ENCODE measurements at regions not wholly inside any gene's neighbourhood (a gene's known extent, or its start where the extent isn't known, plus 50 kb on each side); places are given as distances from the start of the nearest gene placed in this dataset.
"Not testable (repeated sequence)": the region's sequence is repeated elsewhere in the genome, so short reads cannot be mapped to it uniquely, and the experiment has no call there.

GRCh38 chr12:30166006-30166795 is 382.5 kb upstream of the TMTC1 start:
- FAIRE-seq: no peak
- no peak for DNase-seq (ENCODE audit: insufficient read length, low spot score)

GRCh38 chr12:30164382-30165318 is 380.9 kb upstream of the TMTC1 start:
- DNase-seq (ENCODE audit: insufficient read length, low spot score): no peak
- no peak for FAIRE-seq

DNA sequence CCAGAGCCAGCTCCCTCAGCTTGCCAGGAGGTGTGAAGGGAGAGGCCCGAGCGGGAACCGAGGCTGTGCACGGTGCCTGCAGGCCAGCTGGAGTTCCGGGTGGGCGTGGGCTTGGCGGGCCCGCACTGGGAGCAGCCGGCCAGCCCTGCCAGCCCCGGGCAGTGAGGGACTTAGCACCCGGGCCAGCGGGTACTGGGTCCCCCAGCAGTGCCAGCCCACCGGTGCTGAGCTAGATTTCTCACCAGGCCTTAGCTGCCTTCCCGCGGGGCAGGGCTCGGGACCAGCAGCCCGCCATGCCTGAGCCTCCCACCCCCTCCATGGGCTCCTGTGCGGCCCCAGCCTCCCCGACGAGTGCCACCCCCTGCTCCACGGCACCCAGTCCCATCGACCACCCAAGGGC is 373.1 kb upstream of the TMTC1 start:
- FAIRE-seq; DNase-seq (ENCODE audit: insufficient read length, low spot score): not testable (repeated sequence)

- no peak for FAIRE-seq
- no peak for DNase-seq (ENCODE audit: insufficient read length, low spot score)
These were observed 371.4 kb upstream of the TMTC1 start for GRCh38 chr12:30155001-30155730.

- DNase-seq (ENCODE audit: insufficient read length, low spot score): no peak
- no peak for FAIRE-seq
These were observed 370.2 kb upstream of the TMTC1 start for GRCh38 chr12:30153981-30154380.

- no peak for FAIRE-seq
- DNase-seq (ENCODE audit: insufficient read length, low spot score): no peak
These were observed 369.0 kb upstream of the TMTC1 start for GRCh38 chr12:30152705-30153104.

GRCh38 chr12:30151831-30152230 is 368.1 kb upstream of the TMTC1 start:
- no peak for DNase-seq (ENCODE audit: insufficient read length, low spot score)
- FAIRE-seq: no peak

GRCh38 chr12:30146561-30146960 is 362.8 kb upstream of the TMTC1 start:
- FAIRE-seq: no peak
- DNase-seq (ENCODE audit: insufficient read length, low spot score): no peak

DNA sequence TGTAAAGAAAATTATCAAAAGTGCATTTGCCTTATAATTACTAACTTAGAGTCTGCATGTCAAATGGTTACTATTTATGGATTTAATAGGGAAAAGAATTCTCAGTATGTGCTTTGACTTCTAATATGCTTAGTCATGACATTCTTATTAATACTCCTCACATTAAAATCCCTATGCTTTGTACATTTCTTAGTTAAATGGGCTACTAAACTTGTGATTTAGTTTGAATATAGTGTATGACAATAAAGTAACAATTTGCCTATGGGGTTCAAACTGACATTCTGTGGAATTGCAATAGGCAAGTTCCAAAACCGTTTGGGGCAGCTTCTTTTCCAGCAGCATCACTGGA is 361.9 kb upstream of the TMTC1 start:
- FAIRE-seq: no peak
- no peak for DNase-seq (ENCODE audit: insufficient read length, low spot score)

GRCh38 chr12:30144777-30145683 is 361.3 kb upstream of the TMTC1 start:
- no peak for DNase-seq (ENCODE audit: insufficient read length, low spot score)
- FAIRE-seq: no peak

GRCh38 chr12:30142301-30142700 is 358.6 kb upstream of the TMTC1 start:
- FAIRE-seq: no peak
- no peak for DNase-seq (ENCODE audit: insufficient read length, low spot score)

GRCh38 chr12:30138483-30138882 is 354.7 kb upstream of the TMTC1 start:
- DNase-seq (ENCODE audit: insufficient read length, low spot score) (no peak), FAIRE-seq (no peak)

DNA sequence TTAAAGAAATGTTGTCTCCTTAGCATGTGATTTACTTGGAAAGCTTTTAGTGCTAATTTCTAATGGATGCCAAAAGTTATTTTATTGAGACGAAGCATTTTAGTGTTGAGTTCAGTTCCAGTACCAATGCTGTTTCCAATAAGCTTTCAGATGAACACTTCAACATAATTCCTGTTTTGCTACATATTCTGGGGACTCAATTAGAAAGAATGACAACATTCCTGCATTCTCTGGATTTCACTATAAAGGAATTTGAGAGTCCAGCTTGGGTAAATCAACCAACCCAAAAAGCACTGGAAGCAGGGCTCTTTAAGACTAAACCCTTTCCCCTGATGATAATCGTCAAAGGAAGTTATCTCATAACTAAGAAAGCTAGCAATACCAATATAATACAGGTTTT is 353.0 kb upstream of the TMTC1 start:
- no peak for DNase-seq (ENCODE audit: insufficient read length, low spot score)
- FAIRE-seq: no peak

GRCh38 chr12:30135776-30136175 is 352.0 kb upstream of the TMTC1 start:
- DNase-seq (ENCODE audit: insufficient read length, low spot score) (no peak), FAIRE-seq (no peak)

GRCh38 chr12:30134229-30134628 is 350.5 kb upstream of the TMTC1 start:
- DNase-seq (ENCODE audit: insufficient read length, low spot score) (no peak), FAIRE-seq (no peak)

DNA sequence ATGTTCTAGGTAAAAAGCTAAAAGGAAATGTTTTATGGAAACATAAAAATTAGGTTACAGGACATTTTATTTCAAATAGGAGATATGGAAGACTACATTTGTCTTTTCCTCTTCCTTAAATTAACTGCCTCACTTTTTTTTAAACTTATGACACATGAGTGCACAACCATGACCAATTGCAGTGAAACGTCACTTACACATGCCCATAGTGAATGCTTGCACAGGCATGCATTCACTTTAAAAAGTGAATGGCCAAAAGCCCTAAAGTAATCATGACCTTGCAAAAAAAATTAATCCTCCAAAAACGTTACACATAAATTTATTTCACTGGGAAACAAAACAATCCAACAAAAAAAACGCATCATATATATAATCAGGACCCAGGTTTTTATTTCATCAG is 343.2 kb upstream of the TMTC1 start:
- no peak for DNase-seq (ENCODE audit: insufficient read length, low spot score)
- no peak for FAIRE-seq

- FAIRE-seq (no peak), DNase-seq (ENCODE audit: insufficient read length, low spot score) (no peak)
These were observed 336.8 kb upstream of the TMTC1 start for GRCh38 chr12:30120522-30120921.

GRCh38 chr12:30117483-30117882 is 333.7 kb upstream of the TMTC1 start:
- no peak for DNase-seq (ENCODE audit: insufficient read length, low spot score)
- no peak for FAIRE-seq

- no peak for FAIRE-seq
- no peak for DNase-seq (ENCODE audit: insufficient read length, low spot score)
These were observed 328.0 kb upstream of the TMTC1 start for GRCh38 chr12:30111719-30112118.

- FAIRE-seq: no peak
These were observed 327.3 kb upstream of the TMTC1 start for GRCh38 chr12:30110958-30111586.

More at GRCh38 chr12:30110958-30111586, 327.3 kb upstream of the TMTC1 start:
- DNase-seq (ENCODE audit: insufficient read length, low spot score): peak; percentile 3

All from HTR-8/SVneo (cell line).